GM12878 (cell line): ENCODE measurements at regions not wholly inside any gene's neighbourhood (a gene's known extent, or its start where the extent isn't known, plus 50 kb on each side); places are given as distances from the start of the nearest gene placed in this dataset.

Experiments used
- CTCF ChIP-seq, 3 experiments: IDR thresholded peaks in 2 of 3; conservative IDR thresholded peaks in 1 of 3; 2 replicates each; pipeline ENCODE4 v1.5.1; 2011; ENCODE audit warnings: low read depth in 3 of 3, low read length in 3 of 3, mild to moderate bottlenecking in 3 of 3, control low read depth in 2 of 3, moderate library complexity in 2 of 3, inconsistent platforms in 1 of 3, mixed read lengths in 1 of 3; ENCODE audit not compliant: control insufficient read depth in 2 of 3, insufficient read depth in 1 of 3; ENCODE audit errors: extremely low read depth in 1 of 3
- GABPA ChIP-seq: IDR thresholded peaks from 2 replicates; pipeline ENCODE4 v1.6.1; 2014; ENCODE audit warnings: antibody characterized with exemption, low read depth, mild to moderate bottlenecking, inconsistent platforms
- NBN ChIP-seq: fragments of 450-650 bp; IDR thresholded peaks from 2 replicates; pipeline ENCODE4 v1.6.1; 2016
- PKNOX1 ChIP-seq: fragments of 450-650 bp; IDR thresholded peaks from 2 replicates; pipeline ENCODE4 v1.6.1; 2016; ENCODE audit warnings: mild to moderate bottlenecking
- POLR2A ChIP-seq: IDR thresholded peaks from 2 replicates; pipeline ENCODE4 v1.6.1; 2011; ENCODE audit warnings: low read depth, mild to moderate bottlenecking, low read length
- POLR2AphosphoS5 ChIP-seq: IDR thresholded peaks from 2 replicates; pipeline ENCODE4 v1.6.1; 2011; ENCODE audit warnings: mild to moderate bottlenecking, low read length, inconsistent platforms
- RELA ChIP-seq: fragments of 450-650 bp; IDR thresholded peaks from 2 replicates; pipeline ENCODE4 v1.8.0; 2014; ENCODE audit warnings: borderline replicate concordance; ENCODE audit not compliant: partially characterized antibody
- SREBF1 ChIP-seq: IDR thresholded peaks from 2 replicates; pipeline ENCODE4 v1.6.1; 2012; ENCODE audit warnings: mild to moderate bottlenecking, low read length
- SREBF2 ChIP-seq: IDR thresholded peaks from 2 replicates; pipeline ENCODE4 v1.6.1; 2012; ENCODE audit warnings: mild to moderate bottlenecking, low read length
- STAT1 ChIP-seq: fragments of 450-650 bp; conservative IDR thresholded peaks from 2 replicates; pipeline ENCODE4 v1.6.1; 2014; ENCODE audit warnings: antibody characterized with exemption, mild to moderate bottlenecking
- ZNF24 ChIP-seq: fragments of 450-650 bp; IDR thresholded peaks from 2 replicates; pipeline ENCODE4 v1.6.1; 2017; ENCODE audit warnings: antibody characterized with exemption, mild to moderate bottlenecking

- no peak for TF ChIP-seq SREBF2
- TF ChIP-seq GABPA: no peak
- no peak for TF ChIP-seq CTCF (IDR thresholded peaks at IDR 0.05 in 2 of 3, conservative IDR thresholded peaks at IDR 0.05 in 1 of 3; ENCODE audit: control insufficient read depth in 2 of 3, extremely low read depth in 1 of 3, insufficient read depth in 1 of 3, low read depth in 3 of 3, low read length in 3 of 3)
- no peak for TF ChIP-seq SREBF1
- no peak for TF ChIP-seq ZNF24
- no peak for TF ChIP-seq PKNOX1
- TF ChIP-seq POLR2AphosphoS5: no peak
- TF ChIP-seq RELA: no peak
- TF ChIP-seq POLR2A: no peak
- TF ChIP-seq STAT1: no peak
- TF ChIP-seq NBN: no peak
Observed at GRCh38 chr7:153588586-153588985, 463.6 kb upstream of the DPP6 start.
